Muscle of back (tissue), 3 donors: ENCODE measurements at regions not wholly inside any gene's neighbourhood (a gene's known extent, or its start where the extent isn't known, plus 50 kb on each side); places are given as distances from the start of the nearest gene placed in this dataset.

Experiments
- DNase-seq, 3 donors: peaks; one replicate each; pipeline versions ENCODE4 v3.0.0 to v3.0.0-alpha.2; 2013

DNA sequence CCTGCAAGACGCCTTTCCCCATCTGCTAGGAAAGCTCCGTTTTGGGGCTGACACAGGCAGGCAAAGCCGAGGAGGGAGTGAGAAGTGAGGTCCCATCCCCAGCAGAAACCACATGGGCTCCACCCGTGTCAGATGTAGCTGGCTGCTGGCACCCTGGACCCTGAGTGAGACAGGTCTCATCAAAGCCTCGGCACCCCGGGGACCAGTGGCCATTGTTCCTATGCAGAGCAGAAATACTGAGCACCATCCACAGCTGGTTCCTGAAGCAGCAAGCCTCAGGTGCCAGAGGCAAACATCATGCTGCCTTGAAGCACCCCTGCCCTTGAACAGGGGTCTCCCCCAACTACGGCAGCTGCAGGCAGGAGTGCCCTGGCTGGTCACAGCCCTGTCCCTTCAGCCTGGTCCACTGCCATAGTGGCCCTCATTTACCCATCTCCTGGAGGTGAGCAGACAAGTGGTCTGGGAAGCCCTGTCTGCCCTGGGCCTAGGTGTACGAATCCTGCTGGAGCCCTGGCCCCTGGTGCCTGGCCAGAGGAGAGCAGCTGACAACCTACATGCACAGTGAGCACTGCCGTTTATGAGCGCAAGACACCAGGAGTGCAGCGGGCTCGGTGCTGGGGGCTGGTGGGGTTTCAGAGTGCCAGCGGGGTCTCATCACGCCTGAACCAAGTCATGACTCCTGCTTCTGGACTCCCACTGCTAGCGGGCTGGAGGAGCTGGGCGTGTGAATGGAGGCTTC lies 289.8 kb upstream of the RTL1 start:
- no peak for DNase-seq

DNA sequence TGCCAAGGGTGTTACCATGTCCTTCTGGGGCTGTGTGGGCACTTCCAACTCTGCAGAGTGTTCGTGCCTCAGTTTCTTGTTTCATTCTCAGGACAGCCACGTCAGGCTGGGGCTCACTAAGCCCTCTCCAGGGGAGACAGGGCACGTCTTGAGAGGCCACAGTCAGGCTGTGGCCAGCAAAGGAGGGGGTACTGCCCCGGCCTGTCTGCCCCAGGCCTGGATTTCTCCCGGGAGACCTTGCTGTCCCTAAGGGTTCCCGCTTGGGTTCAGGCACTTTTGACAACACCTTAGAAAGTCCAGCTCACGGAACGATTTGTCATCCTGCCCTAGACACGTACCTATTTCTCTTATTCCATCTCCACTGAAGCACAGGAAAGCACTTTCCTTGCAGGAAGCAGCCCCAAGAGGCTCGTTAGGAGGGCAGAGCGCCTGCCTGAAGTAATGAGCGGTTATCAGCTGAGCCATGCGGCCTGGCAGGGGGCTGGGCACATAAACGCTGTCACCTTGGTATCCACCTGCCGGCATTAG lies 290.4 kb upstream of the RTL1 start:
- no peak for DNase-seq

DNA sequence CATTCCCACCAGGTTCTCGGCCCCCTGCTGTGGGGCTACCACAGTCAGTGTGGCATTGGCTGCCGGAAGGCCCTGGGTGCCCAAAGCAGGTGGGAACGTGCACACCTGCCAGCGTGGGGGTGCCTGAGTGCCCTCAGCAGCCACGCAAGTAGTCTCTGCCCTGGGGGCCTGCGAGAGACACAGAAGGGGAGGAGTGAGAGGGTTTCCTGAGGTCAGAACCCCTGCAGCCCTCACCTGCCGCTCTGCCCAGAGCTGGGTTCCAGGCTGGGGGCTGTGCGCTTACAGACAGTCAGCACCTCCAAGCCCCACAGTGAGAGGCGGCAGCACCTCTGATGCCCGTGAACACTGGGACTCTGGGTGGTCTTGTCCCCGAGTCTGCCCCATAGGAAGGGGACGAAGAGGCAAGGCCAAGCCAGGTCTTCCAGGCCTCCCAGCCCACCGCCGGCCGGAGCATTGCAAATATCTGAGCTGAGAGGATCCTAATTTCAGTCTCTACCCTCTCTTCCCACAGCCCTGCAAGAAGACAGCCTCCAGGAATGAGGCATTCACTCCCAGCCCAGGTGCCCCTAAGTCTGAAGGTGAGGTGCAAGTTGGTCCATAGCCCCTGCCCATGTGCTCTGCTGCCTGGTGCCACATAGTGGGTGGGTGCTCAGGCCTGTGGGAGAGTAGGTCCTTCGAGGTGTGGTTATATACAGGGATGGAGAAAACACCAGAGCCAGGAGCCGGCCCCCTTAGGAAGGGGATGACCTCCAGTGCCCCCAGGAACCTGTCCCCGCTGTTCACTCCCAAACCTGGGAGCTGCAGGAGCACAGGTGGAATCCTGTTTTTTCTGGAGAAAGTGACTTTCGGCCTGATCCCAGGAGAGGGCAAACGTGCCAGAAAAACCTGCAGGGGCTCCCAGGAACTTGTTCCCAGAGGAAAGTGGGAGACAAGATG lies 291.1 kb upstream of the RTL1 start:
- no peak for DNase-seq

DNA sequence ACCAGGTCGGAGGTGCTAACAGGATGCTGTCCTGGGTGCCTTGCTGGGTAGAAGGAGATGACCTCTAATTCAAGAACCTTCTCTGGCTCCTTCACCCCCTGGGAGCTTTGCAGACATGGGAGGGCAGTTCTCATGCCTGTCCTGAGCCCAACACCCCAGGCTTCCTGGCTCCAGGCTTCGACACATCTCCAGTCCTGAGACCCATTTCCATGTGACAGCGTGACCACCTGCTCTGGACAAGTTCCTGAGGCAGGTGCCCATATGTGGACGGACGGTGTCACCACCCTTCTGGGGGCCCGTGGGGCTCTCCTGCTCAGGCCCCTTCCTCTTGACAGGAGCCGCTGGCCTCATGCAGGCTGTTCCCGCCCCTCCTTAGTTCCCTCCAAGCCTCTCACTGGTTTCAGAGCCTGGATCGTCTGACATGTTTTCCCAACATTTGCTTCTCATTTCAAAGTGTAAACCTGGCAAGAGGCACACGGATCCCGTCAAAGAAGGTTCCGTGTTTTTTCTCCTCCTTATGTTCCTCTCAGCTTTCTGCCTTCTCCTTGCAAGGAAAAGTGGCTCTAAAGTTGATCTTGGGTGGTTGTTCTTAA lies 291.9 kb upstream of the RTL1 start:
- DNase-seq, result peak in 1 of 3 donors; percentile 63

DNA sequence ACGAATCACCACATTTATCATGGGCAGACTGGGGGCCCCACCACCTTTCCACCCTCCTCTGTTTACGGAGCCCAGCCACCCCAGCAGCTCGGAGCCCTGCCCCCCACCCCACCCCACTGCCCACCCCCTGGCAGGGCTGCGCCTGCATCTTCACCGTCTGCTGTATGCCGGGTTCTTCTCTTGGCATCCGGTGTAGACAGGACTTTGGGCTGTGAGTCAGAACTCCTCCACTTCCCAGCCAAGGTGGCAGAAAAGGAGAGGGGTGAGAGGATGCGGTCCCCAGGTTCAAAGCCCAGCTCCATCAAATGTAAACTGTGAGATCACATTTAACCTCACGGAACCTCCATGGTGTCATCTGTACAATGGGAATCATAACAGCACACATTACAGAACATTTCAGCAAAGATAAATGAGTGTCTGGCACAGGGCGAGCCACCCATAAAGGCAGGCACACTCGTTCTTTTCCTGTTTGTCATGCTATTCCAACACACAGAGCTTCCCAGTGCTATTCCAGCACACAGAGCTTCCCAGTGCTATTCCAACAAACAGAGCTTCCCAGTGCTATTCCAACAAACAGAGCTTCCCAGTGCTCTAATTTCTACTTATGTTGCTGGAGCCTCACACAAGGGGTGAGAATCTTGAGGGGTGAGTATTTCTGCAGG lies 292.7 kb upstream of the RTL1 start:
- no peak for DNase-seq

DNA sequence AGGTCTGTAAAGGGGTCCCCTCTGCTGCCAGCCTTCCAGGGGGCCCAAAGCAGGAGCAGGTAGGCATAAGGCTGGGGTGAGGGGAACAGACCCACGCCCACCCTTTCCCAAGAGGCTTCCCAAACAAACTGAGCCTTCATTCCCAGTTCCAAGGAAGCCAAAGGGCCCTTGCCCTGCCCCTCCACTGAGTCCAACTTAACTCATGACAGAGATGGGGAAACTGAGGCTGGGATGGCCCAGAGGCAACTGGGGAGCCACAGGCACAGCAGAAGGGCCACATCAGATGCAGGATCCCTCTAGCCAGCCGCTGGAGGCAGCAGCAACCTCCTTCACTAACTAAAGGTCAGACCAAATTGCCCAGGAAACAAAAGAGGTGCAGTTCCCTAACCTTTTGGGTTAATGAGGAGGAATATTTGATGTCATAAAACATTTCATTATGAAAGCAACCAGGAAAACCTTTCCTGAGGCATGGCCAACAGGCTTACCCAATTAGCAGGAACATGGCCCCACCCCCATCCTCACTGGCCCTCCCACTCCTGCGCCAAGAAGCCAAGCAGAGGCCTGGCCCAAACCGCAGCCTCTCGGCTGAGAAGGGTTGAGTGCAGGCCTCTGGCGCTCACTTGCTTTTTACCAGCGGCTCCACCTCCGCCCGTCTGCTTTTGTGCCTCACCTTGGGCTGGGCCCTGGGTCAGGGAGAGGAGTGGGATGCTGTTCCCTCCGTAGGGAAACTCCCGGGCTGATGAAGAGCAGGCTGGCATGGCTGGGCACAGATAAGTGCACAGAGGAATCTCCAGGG lies 293.5 kb upstream of the RTL1 start:
- no peak for DNase-seq

DNA sequence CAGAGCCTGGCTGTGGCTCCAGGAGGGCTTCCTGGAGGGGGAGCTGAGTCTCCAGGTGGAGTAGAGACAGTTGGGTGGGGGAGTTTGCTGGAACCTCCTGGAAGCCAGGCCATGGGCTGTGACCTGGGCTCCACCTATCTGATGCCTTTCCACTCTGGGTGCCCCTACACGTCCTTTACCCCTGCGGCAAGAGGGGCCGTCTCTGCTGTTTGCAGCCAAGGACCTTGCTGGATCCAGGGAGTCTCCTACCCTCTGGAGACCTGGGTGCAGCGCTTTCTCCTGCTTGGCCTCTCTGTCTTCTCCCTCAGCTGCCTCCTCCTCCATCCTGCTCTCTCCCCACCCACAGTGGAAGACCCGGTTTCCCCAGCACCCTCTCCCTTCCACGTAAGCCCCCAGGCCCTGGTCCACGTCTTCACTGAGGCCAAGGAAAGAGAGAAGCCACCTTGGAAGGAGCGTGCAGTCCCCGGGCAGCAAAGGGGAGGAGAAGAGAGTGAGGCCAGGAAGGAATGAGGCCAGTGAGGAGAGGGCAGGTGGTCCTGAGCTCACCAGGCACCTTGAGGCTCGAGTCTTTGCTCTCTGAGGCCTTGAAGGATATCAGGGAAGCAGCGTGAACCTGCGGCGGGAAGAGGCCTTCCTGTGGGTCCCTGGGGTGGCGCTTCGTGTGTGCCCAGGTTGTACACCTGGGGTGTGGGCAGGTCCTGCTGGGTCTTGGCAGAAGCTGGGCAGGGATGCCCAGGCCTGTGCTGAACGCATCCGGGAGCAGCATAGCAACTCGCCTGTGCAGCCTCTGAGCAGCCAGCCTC lies 294.3 kb upstream of the RTL1 start:
- DNase-seq, result no peak

DNA sequence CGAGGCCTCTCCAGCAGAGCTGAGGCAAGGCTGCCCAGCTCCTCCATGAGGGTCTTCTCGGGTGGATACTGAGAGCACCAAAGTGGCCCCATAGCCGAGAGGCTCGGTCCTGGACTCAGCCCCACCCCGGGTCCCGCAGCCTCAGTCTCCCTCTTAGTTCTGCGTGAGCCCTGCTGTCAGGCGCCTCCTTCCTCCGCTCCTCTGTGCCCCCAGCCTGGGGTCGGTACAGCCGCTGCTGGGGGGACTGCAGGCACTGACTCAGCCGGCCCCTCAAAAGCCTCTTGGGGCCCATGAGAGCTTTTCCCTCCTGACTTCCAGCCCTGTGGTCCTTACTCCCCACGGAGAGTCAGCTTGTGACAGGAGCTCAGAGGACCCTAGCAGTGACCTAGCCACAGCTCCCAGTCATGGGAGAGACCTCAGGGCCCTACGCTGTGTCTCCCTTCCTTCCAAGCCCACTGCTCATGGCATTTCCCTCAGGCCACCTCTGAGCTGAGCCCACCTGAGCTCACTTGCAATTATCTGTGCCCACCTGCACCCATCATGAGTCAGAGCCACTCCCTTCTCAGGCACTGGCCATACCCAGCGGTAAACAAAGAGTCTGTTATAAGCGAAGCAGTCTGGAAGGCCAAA lies 295.0 kb upstream of the RTL1 start:
- DNase-seq, result no peak

DNA sequence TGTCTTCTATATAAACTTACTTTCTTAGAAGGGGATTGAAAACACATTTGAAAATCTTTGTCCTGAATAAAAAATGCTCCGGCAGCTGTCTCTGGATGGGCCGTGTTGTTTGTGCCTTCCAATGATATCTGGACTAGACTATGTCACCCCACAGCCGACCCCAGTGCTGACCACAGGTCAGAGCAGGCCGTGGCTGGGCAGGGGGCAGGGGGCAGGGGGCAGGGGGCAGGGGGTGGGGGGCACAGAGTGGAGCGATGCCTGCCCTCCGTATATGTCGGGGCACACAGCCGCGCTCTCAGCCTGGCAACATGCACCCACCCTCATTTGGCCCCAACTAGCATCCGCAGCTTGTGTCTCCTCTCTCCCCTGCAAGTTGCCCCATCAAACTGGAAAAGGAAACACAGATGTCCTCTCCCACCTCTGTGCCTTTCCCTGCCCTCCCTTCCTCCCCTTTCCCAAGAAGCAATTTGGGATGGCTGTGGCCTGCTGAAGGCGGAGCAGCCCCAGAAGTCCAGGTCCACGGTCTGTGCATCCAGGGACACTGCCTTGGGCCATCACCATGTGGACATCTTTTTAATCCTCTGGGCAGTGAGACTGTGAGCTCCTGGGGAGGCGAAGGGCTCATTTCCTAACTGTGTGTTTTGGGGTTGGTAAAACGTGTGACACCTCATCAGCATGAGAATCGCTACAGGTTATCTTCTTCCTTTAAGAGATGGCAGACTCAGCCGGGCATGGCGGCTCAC lies 295.7 kb upstream of the RTL1 start:
- no peak for DNase-seq

DNA sequence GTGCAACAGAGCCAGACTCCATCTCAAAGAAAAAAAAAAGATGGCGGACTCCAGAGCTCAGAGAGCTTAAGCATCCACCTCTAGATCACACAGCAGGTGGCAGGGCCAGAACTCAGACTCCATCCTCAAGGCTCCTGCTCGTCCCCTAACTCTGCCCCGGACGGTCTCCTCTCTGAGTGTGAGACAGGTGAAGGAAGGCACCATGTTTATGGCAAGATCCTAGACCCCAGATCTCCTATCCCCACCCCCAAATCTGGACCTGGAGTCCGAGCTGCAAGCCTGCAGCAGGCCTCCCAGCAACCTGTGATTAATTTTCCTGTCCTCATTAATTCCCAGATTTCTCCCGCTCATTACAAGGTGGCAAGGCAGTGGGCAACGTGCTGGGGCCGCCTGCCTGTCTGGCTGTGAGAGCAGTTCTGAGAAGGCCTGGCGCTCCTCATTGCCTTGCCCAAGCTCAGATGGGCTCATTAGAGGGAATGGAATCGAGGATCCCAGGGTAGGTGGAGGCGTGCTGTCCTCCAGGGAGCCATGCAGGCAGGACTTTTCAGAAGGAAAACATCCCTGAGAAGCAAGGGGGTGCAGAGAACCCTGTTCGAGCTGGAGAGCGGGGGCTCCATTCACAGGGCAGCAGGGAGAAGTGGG lies 296.6 kb upstream of the RTL1 start:
- no peak for DNase-seq

DNA sequence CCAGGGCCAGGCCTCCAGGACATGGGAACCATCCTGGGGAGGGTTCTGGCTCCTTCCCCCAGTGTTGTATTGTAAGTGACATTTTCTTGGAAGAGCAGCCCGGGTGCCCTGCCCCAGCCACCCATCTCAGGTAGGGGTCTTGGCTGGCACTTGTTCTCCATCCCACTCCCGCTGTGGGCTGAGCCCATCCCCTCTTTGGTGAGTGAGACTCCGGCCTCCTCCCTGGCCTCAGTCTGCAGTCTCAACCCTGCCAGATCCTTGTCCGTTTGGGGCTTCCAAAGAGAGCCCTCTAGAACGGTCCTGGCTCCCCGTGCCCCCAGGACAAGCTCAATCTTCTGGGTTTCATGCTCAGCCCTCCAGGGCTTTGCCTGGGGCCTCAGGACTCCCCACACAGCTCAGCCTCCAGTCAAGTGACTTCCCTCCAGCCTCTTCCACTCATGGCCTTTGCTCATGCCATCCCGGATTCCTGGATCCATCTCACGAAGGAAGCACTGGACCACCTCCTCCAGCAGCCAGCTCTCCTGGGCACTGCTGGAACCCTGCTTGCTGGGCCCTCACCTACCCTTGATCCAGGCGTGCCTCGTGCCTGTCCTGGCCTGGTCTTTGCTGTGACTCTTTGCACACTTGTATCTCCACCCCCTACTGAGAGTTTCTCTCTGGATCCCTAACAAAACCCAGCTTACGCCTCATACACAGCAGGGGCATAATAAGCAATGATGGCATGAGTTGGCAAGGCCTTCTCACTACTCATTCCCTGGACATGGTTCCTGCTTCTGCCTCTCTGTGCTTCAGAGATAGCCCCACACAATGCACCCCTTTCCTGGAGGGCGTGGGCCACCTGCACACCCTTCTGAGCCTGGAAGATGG lies 297.4 kb upstream of the RTL1 start:
- no peak for DNase-seq

DNA sequence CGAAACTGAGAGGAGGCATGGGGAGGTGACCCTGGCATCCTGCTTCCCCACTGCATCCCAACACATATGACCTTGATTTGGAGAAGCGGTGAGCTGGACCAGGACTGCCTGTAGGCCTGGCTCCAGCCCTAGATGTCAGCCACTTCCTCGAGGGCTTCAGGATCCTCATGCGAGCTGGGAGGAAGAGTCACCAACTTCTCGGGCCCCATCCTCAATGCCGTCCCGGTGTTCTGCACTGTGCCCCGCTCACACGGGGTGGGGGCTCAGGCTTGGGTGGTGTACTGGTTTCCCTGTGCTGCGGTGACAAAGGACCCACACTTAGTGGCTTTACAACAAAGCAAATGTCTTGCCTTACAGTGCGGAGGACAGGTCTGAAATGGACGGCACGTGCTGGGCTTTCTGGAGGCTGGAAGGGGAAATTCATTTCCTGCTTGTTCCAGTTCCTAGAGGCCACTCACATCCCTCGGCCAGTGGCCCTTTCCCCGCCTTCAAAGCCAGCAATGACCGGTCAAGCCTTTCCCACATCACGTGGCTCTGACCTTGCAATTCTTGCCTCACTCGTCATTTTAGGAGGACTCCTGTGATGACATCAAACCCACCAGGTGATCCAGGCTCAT lies 298.1 kb upstream of the RTL1 start:
- no peak for DNase-seq

DNA sequence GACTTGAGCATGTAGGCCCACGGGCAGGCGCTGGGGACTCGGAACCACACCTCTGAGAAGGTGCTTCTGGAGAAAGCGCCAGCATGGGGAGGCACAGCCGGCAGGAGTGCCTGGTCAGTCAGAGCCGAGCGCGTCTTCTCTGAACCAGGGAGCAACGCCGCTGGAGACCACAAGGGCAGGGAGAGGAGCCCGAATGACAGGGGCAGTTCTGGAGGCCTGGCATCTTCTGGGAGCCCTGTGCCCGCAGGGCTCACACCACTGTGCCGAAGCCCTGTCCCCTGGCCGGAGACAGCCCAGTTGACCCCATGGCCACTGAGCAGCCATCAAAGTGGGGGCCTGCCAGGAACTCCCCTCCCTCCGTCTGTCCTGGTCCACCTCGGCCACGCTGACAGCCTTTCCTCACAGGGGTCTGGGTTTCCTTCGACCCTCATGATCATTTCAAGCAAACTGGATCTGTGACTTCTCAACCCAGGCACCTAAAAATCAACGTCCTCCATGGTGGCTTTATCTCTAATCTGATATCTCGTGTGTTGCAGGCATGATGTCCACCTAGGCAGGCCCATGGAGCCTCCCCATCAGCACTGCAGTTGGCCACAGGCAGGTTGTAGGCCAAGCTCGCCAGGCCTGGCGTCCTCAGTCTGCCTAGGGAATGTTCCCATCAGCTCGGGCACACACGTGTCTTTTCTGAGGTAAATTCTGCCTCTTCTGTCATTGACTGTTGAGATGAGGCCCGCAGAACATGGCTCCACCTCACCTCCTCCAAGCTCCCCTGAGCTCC lies 299.3 kb upstream of the RTL1 start:
- DNase-seq, result no peak

DNA sequence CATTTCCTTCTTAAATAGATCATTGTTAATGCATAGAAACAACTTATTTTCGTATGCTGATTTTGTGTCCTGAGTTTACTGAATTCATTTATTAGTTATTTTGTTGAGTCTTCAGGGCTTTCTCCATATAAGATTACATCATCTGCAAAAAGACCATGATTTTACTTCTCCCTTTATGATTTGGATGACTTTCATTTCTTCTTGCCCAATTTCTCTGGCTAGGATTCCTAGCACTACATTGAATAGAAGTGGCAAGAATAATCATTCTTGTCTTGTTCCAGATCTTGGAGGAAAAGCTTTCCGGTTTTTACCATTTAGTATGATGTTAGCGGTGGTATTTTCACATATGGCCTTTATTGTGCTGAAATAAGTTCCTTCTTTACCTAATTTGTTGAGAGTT lies 303.0 kb upstream of the RTL1 start:
- DNase-seq, result peak in 1 of 3 donors; percentile 67

DNA sequence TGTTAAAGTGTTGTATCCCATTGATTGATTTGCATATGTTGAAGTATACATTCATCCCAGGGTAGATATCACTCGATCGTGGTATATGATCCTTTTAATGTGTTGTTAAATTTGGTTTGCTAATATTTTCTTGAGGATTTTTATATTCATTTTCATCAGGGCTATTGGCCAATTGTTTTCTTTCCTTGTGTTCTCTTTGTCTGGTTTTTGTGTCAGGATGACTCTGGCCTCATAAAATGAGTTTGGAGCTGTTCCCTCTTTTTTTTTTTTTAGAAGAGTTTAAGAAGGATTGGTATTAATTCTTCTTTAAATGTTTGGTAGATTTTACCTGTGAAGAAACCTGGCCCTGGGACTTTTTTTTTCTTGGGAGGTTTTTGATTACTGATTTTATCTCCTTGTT lies 303.5 kb upstream of the RTL1 start:
- DNase-seq, result no peak

DNA sequence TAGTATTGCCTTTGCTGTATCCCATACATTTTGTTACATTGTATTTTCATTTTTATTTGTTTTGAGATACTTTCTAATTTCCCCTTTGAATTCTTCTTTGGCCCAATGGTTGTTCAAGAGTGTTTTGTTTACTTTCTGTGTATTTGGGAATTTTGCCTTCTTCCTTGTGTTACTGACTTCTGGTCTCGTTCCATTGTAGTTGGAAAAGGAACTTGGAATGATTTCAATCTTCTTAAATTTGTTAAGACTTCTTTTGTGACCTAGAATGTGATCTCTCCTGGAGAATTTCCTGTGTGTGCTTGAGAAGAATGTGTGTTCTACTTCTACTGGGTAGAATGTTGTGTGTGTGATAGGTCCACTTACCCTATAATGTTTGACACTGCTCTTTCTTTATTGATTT lies 304.4 kb upstream of the RTL1 start:
- peak in 2 of 3 donors; percentile 30 to 81 for DNase-seq
